Right lobe of liver (tissue), 6 donors: ENCODE measurements at regions not wholly inside any gene's neighbourhood (a gene's known extent, or its start where the extent isn't known, plus 50 kb on each side); places are given as distances from the start of the nearest gene placed in this dataset.

Experiments used
- ATAC-seq, 4 donors: fragments of 200-7000 bp; cut with Tn5 transposase; one replicate each; pipeline ENCODE4 v1.9.1; 2020; ENCODE audit warnings: mild to moderate bottlenecking in 4 of 4, moderate library complexity in 4 of 4
- DNase-seq, 3 donors: peaks; one replicate each; pipeline ENCODE4 v3.0.0-alpha.2; 2020
- H3K27ac ChIP-seq, 3 donors: fragments of 200-600 bp; one replicate each; pipeline ENCODE4 v1.8.0; 2022
- H3K27me3 ChIP-seq, 2 donors: fragments of 200-600 bp; one replicate each; pipeline ENCODE4 v1.8.0; 2022
- H3K36me3 ChIP-seq, 4 donors: fragments of 200-600 bp; sonication (generic) in 1 of 4; one replicate each; pipeline versions ENCODE4 v1.5.1 to v1.8.0; 2017 to 2022; ENCODE audit warnings: control low read depth in 1 of 4
- H3K4me1 ChIP-seq, 4 donors: fragments of 200-600 bp; sonication (generic) in 1 of 4; one replicate each; pipeline versions ENCODE4 v1.5.1 to v1.8.0; 2017 to 2022; ENCODE audit warnings: control low read depth in 1 of 4
- H3K4me3 ChIP-seq, 3 donors: fragments of 200-600 bp; one replicate each; pipeline ENCODE4 v1.8.0; 2022
- H3K9me3 ChIP-seq, 4 donors: fragments of 200-600 bp; sonication (generic) in 1 of 4; one replicate each; pipeline versions ENCODE4 v1.5.1 to v1.8.0; 2017 to 2022; ENCODE audit warnings: control low read depth in 1 of 4
- CTCF ChIP-seq, 4 donors: fragments of 200-600 bp in 3 of 4; fragments of 450-650 bp in 1 of 4; IDR thresholded peaks; one replicate each; pipeline versions ENCODE4 v1.5.1 to v1.8.0; 2016 to 2022; ENCODE audit warnings: antibody characterized with exemption in 4 of 4, mild to moderate bottlenecking in 2 of 4
- POLR2A ChIP-seq: fragments of 450-650 bp; IDR thresholded peaks from one replicate; pipeline ENCODE4 v1.6.1; 2017; ENCODE audit warnings: antibody characterized with exemption, mild to moderate bottlenecking
- WGBS: methylation state at CpG from one replicate; pipeline ENCODE4 v1.1.6; 2018; ENCODE audit warnings: low coverage, low lambda C conversion rate; ENCODE audit not compliant: insufficient coverage; ENCODE audit errors: missing lambda C conversion rate; 5-methylcytosine and 5-hydroxymethylcytosine counted together
- intact Hi-C, 2 donors: fragments of 100-400 bp; cut with DNase I; formaldehyde crosslinking; loops; one replicate each; pipeline versions ENCODE4 v1.11.2 to v1.14.1; 2022
- donor health status: DM: no; HTN: yes; CAD: no.
- donor health status: DM: no; HTN: no; CAD: no.
- donor health status: DM: no; HTN: no; CAD: no.
- donor health status: DM: no; HTN: yes; CAD: no.
- donor health status: DM: no; HTN: yes; CAD: no.

- Histone ChIP-seq H3K27ac (no peak overlapping the region), H3K4me1 (peaks cover 0 to 8% (median 0%) of the 10 kb centered on the region in 4 donors), H3K27me3 (no peaks in the 10 kb centered on the region), H3K36me3 (no peaks in the 10 kb centered on the region), H3K4me3 (no peak overlapping the region), H3K9me3 (no peaks in the 10 kb centered on the region)
- TF ChIP-seq POLR2A, result no peak
- no peak for TF ChIP-seq CTCF (IDR thresholded peaks at IDR 0.05)
- intact Hi-C loops, result no loop called here
- ATAC-seq (no peak), DNase-seq (no peak)
Measured at GRCh38 chr5:126000507-126000906, 422.7 kb upstream of the GRAMD2B start.

GRCh38 chr5:126002222-126002897 is 420.8 kb upstream of the GRAMD2B start:
- no peaks in the 10 kb centered on the region for H3K36me3 ChIP-seq
- H3K27ac ChIP-seq, result peak overlapping the region in 2 of 3 donors; percentile 52 to 61
- WGBS, result 2% methylated on average over 7 of the region's 7 CpGs
- no peak overlapping the region for H3K4me3 ChIP-seq
- intact Hi-C loops, result no loop called here
- peak; percentile 41 to 99 (median 94) for ATAC-seq
- TF ChIP-seq POLR2A, result no peak
- no peak for TF ChIP-seq CTCF (IDR thresholded peaks at IDR 0.05)
- DNase-seq, result peak in 2 of 3 donors; percentile 69 to 78
- H3K4me1 ChIP-seq, result peaks cover 0 to 8% (median 0%) of the 10 kb centered on the region in 4 donors
- no peaks in the 10 kb centered on the region for H3K9me3 ChIP-seq
- H3K27me3 ChIP-seq, result no peaks in the 10 kb centered on the region

DNA sequence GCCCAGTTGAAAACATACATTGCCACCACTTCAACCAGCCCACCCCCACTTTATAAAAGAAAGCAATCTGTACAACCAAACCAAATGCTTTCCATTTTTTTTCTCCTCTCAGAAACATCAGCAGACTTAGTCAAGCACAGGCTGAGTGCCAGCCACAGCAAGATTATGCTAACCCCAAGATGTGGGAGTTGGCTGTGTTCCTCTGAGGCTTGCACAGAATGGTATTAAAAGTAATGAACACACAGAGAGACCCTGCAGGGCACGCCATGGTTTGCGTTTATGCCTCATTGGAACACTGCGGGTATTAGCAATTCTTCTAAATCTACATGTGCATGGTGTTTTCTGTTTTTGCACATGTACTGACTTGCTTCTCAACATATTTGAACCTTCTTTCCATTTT is 419.9 kb upstream of the GRAMD2B start:
- intact Hi-C loops, result no loop called here
- no peak for TF ChIP-seq CTCF (IDR thresholded peaks at IDR 0.05)
- TF ChIP-seq POLR2A, result no peak
- no peaks in the 10 kb centered on the region for H3K9me3 ChIP-seq
- no peaks in the 10 kb centered on the region for H3K36me3 ChIP-seq
- no peaks in the 10 kb centered on the region for H3K27me3 ChIP-seq
- H3K4me1 ChIP-seq, result peaks cover 0 to 8% (median 0%) of the 10 kb centered on the region in 4 donors
- DNase-seq, result no peak
- 87% methylated on average over 3 of the region's 3 CpGs for WGBS
- no peak overlapping the region for H3K4me3 ChIP-seq
- ATAC-seq, result no peak
- no peak overlapping the region for H3K27ac ChIP-seq

- H3K4me3 ChIP-seq, result no peak overlapping the region
- no peaks in the 10 kb centered on the region for H3K9me3 ChIP-seq
- H3K36me3 ChIP-seq, result no peaks in the 10 kb centered on the region
- H3K27ac ChIP-seq, result no peak overlapping the region
- peaks cover 0 to 8% (median 0%) of the 10 kb centered on the region in 4 donors for H3K4me1 ChIP-seq
- TF ChIP-seq CTCF (IDR thresholded peaks at IDR 0.05), result no peak
- no peak for TF ChIP-seq POLR2A
- ATAC-seq (no peak), DNase-seq (no peak)
- 76% methylated on average over 2 of the region's 2 CpGs for WGBS
- H3K27me3 ChIP-seq, result no peaks in the 10 kb centered on the region
- intact Hi-C loops, result no loop called here
Measured at GRCh38 chr5:126004636-126005035, 418.6 kb upstream of the GRAMD2B start.

DNA sequence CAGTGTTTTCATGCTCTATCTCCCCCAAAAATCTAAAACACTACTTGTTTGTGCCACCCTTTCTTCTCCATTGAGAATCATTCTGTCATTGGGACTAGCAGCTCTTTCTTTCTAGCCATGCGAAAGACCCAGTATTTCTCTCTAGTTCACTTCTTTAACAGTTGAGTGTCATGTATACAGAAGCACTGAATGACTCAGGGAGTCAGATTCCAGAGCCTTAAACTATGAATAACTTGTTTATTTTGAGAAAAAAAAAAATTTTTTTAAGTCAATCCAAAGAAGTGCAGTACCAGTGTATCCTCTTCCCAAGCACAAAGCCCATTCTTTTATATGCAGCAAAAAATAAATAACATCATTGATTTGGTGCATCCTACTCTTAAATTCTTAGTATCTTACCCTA is 415.4 kb upstream of the GRAMD2B start:
- ATAC-seq (no peak), DNase-seq (no peak)
- H3K9me3 ChIP-seq, result no peaks in the 10 kb centered on the region
- TF ChIP-seq POLR2A, result no peak
- TF ChIP-seq CTCF (IDR thresholded peaks at IDR 0.05), result no peak
- no peaks in the 10 kb centered on the region for H3K36me3 ChIP-seq
- intact Hi-C loops, result no loop called here
- peaks cover 0 to 6% (median 0%) of the 10 kb centered on the region in 4 donors for H3K4me1 ChIP-seq
- WGBS, result 93% methylated on average over 1 of the region's 1 CpG
- no peaks in the 10 kb centered on the region for H3K27me3 ChIP-seq
- H3K4me3 ChIP-seq, result no peak overlapping the region
- H3K27ac ChIP-seq, result no peak overlapping the region
